ENCODE measurements at regions not wholly inside any gene's neighbourhood (a gene's known extent, or its start where the extent isn't known, plus 50 kb on each side); places are given as distances from the start of the nearest gene placed in this dataset.

DNA sequence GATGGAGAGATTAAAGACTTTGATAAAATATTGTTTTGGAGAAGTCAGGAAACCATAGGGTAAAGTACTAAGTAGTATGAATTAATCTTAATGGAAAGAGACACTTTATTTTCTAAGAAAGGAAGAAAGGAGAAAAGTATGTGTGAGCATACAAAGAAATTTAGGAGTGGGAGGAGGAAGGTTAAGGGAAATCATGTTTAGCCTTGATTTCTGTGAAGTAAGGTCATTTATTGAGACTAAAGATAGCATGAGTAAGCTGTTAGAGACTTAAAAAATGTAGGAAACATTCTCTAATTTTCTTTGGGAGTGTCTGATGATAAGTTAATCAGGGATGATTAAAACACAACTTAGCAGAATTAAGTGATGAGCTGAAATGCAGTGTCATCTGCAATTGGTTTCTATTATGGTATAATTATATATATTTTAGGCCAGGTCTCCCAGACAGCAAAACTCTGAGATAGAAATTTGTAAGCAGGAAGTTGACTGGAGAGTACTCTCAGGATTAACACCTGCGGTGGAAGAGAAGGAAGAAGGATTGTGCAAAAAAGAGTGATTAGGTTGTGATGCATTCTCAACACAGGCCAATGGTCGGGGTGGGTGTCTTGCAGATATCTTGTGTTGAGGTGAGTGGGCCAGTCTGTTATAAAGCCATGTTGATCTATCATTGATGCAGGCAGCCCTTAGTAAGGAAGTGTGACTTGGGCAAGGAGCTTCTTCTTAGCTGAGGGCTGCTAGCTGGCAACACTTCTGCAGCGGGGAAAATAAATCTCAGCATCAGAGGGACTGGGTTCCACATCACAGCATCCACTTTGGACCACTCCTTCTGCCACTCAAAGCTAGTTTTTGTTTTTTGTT is 256.2 kb downstream of the AEBP2 start:
- H3K9me3 ChIP-seq (ENCODE audit: control insufficient read depth, insufficient read depth, low read length), result no peaks in the 10 kb centered on the region
- H3K36me3 ChIP-seq (ENCODE audit: control insufficient read depth, insufficient read depth, low read length), result no peaks in the 10 kb centered on the region
- no peak overlapping the region for H3K27ac ChIP-seq (ENCODE audit: low read depth, low read length)
- no peak overlapping the region for H3K4me3 ChIP-seq (ENCODE audit: low read depth, low read length)
- 91% methylated on average over 1 of the region's 3 CpGs for WGBS (ENCODE audit: insufficient coverage)
- DNase-seq (ENCODE audit: low read depth in 4 of 6, low spot score in 6 of 6), result no peak
- no peaks in the 10 kb centered on the region for H3K27me3 ChIP-seq (ENCODE audit: control insufficient read depth, insufficient read depth, low read length)
- no peaks in the 10 kb centered on the region for H3K4me1 ChIP-seq (ENCODE audit: control insufficient read depth, insufficient read depth, low read length)

GRCh38 chr12:19700969-19701368 is 261.7 kb downstream of the AEBP2 start:
- WGBS (ENCODE audit: insufficient coverage), result 92% methylated on average over 1 of the region's 4 CpGs

GRCh38 chr12:19704966-19705365 is 265.7 kb downstream of the AEBP2 start:
- no peak for DNase-seq (ENCODE audit: low read depth in 4 of 6, low spot score in 6 of 6)
- Histone ChIP-seq H3K27me3 (ENCODE audit: control insufficient read depth, insufficient read depth, low read length) (no peaks in the 10 kb centered on the region), H3K27ac (ENCODE audit: low read depth, low read length) (no peak overlapping the region), H3K4me3 (ENCODE audit: low read depth, low read length) (no peak overlapping the region), H3K36me3 (ENCODE audit: control insufficient read depth, insufficient read depth, low read length) (no peaks in the 10 kb centered on the region), H3K9me3 (ENCODE audit: control insufficient read depth, insufficient read depth, low read length) (no peaks in the 10 kb centered on the region), H3K4me1 (ENCODE audit: control insufficient read depth, insufficient read depth, low read length) (no peaks in the 10 kb centered on the region)
- WGBS (ENCODE audit: insufficient coverage), result 88% methylated on average over 1 of the region's 1 CpG

More at GRCh38 chr12:19700969-19701368, 261.7 kb downstream of the AEBP2 start:
- H3K4me3 ChIP-seq (ENCODE audit: low read depth, low read length), result no peak overlapping the region
- no peak overlapping the region for H3K27ac ChIP-seq (ENCODE audit: low read depth, low read length)
- no peaks in the 10 kb centered on the region for H3K36me3 ChIP-seq (ENCODE audit: control insufficient read depth, insufficient read depth, low read length)
- no peaks in the 10 kb centered on the region for H3K9me3 ChIP-seq (ENCODE audit: control insufficient read depth, insufficient read depth, low read length)
- no peak for DNase-seq (ENCODE audit: low read depth in 4 of 6, low spot score in 6 of 6)
- no peaks in the 10 kb centered on the region for H3K27me3 ChIP-seq (ENCODE audit: control insufficient read depth, insufficient read depth, low read length)
- H3K4me1 ChIP-seq (ENCODE audit: control insufficient read depth, insufficient read depth, low read length), result no peaks in the 10 kb centered on the region

DNA sequence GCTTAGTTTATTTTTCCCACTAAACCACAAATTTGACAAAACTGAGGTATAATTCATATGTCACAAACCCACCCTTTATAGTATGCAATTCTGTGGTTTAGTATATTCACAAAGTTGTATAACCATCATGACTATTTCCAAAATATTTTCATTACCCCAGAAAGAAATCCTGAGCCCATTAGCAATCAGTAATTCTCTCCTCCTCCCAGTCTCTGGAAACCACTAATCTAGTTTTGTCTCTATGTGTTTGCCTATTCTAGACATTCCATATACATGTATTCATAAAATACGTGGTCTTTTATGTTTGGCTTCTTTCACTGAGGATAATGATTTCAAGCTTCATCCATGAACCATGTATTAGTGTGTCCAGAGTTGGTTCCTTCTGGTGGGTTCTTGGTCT is 267.6 kb downstream of the AEBP2 start:
- Histone ChIP-seq H3K4me1 (ENCODE audit: control insufficient read depth, insufficient read depth, low read length) (no peaks in the 10 kb centered on the region), H3K4me3 (ENCODE audit: low read depth, low read length) (no peak overlapping the region), H3K27ac (ENCODE audit: low read depth, low read length) (no peak overlapping the region), H3K36me3 (ENCODE audit: control insufficient read depth, insufficient read depth, low read length) (no peaks in the 10 kb centered on the region), H3K9me3 (ENCODE audit: control insufficient read depth, insufficient read depth, low read length) (no peaks in the 10 kb centered on the region), H3K27me3 (ENCODE audit: control insufficient read depth, insufficient read depth, low read length) (no peaks in the 10 kb centered on the region)
- DNase-seq (ENCODE audit: low read depth in 4 of 6, low spot score in 6 of 6), result no peak
- no CpG with 5 or more reads among the region's 1 CpG for WGBS (ENCODE audit: insufficient coverage)

- no peak for DNase-seq (ENCODE audit: low read depth in 4 of 6, low spot score in 6 of 6)
- Histone ChIP-seq H3K4me3 (ENCODE audit: low read depth, low read length) (no peak overlapping the region), H3K36me3 (ENCODE audit: control insufficient read depth, insufficient read depth, low read length) (no peaks in the 10 kb centered on the region), H3K27ac (ENCODE audit: low read depth, low read length) (no peak overlapping the region), H3K9me3 (ENCODE audit: control insufficient read depth, insufficient read depth, low read length) (no peaks in the 10 kb centered on the region), H3K4me1 (ENCODE audit: control insufficient read depth, insufficient read depth, low read length) (no peaks in the 10 kb centered on the region), H3K27me3 (ENCODE audit: control insufficient read depth, insufficient read depth, low read length) (no peaks in the 10 kb centered on the region)
- no CpG with 5 or more reads among the region's 6 CpGs for WGBS (ENCODE audit: insufficient coverage)
Observed at GRCh38 chr12:19707948-19708409, 268.7 kb downstream of the AEBP2 start.

GRCh38 chr12:19709889-19710288 is 270.6 kb downstream of the AEBP2 start:
- Histone ChIP-seq H3K4me1 (ENCODE audit: control insufficient read depth, insufficient read depth, low read length) (no peaks in the 10 kb centered on the region), H3K27me3 (ENCODE audit: control insufficient read depth, insufficient read depth, low read length) (no peaks in the 10 kb centered on the region), H3K4me3 (ENCODE audit: low read depth, low read length) (no peak overlapping the region), H3K27ac (ENCODE audit: low read depth, low read length) (no peak overlapping the region), H3K36me3 (ENCODE audit: control insufficient read depth, insufficient read depth, low read length) (no peaks in the 10 kb centered on the region), H3K9me3 (ENCODE audit: control insufficient read depth, insufficient read depth, low read length) (peaks cover 1% of the 10 kb centered on the region)
- no CpG with 5 or more reads among the region's 2 CpGs for WGBS (ENCODE audit: insufficient coverage)
- DNase-seq (ENCODE audit: low read depth in 4 of 6, low spot score in 6 of 6), result no peak

DNA sequence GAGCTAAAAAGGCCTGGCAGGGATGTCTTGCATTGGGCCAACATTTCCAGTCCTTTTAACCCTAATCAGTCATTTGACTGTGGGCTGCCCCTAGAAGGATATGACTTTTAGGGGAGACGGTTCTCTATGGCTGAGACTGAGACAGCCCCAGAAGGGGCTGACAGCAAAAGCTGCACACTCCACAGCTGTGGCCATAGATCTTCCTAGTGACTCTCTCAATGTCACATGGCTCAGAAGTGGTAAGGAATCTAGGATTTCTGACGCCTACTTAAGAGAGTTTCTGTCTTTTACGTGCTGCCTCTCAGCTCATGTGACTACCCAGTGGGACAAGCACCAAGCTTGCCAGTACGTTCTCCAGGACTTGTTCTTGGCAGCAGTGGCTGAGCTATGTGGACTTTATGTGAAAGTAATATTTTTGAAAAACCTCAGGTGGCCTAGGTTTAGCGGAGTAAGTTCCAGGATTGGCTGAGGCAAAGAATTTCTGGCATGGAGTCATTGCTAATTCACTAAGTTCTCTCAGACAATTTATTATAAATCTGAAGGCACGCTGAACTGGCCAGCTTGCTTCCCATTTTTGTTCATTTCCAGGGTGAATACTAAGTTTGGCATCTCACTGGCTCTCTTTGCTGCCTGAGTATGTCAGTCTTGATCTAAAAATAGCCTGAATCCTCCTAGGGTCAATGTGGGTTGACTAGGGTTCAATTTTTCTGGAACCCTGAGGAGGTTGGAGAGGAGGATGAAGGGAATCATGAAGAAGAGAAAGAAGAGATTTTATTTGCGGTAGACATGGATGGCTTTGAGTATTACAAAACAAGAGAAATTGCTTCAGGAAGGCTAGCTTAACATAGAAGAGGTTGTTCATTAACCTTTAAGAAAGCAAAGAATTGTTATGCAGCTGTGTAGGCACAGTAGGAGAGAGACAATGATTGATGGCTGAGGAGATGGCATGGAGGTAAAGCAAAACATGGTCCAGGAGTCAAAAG is 271.8 kb downstream of the AEBP2 start:
- Histone ChIP-seq H3K9me3 (ENCODE audit: control insufficient read depth, insufficient read depth, low read length) (peaks cover 1% of the 10 kb centered on the region), H3K4me3 (ENCODE audit: low read depth, low read length) (no peak overlapping the region), H3K27ac (ENCODE audit: low read depth, low read length) (no peak overlapping the region), H3K4me1 (ENCODE audit: control insufficient read depth, insufficient read depth, low read length) (no peaks in the 10 kb centered on the region), H3K36me3 (ENCODE audit: control insufficient read depth, insufficient read depth, low read length) (no peaks in the 10 kb centered on the region), H3K27me3 (ENCODE audit: control insufficient read depth, insufficient read depth, low read length) (no peaks in the 10 kb centered on the region)
- peak in 1 of 6 donors; percentile 33 for DNase-seq (ENCODE audit: low read depth in 4 of 6, low spot score in 6 of 6)
- 53% methylated on average over 5 of the region's 7 CpGs for WGBS (ENCODE audit: insufficient coverage)

DNA sequence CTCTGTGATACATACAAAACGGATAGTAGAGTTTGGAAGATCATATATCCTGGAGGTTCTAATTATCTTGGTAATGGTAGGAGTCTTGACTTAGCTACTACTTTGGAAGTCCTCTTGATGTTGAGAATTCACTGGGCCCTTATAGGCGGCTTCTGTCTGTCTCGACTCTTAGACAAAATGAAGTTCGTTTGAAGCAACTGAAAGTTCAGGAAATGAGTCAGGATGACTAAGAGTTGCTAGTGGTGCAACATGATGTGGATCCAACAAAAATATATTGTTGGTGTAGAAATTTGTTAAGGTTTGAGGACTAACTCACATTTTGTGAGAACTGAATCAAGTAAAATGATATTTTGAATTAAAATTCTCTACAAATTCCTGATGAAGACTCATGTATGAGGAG is 272.7 kb downstream of the AEBP2 start:
- WGBS (ENCODE audit: insufficient coverage), result 93% methylated on average over 3 of the region's 4 CpGs
- Histone ChIP-seq H3K27me3 (ENCODE audit: control insufficient read depth, insufficient read depth, low read length) (no peaks in the 10 kb centered on the region), H3K27ac (ENCODE audit: low read depth, low read length) (no peak overlapping the region), H3K4me1 (ENCODE audit: control insufficient read depth, insufficient read depth, low read length) (no peaks in the 10 kb centered on the region), H3K9me3 (ENCODE audit: control insufficient read depth, insufficient read depth, low read length) (peaks cover 1% of the 10 kb centered on the region), H3K4me3 (ENCODE audit: low read depth, low read length) (no peak overlapping the region), H3K36me3 (ENCODE audit: control insufficient read depth, insufficient read depth, low read length) (no peaks in the 10 kb centered on the region)
- no peak for DNase-seq (ENCODE audit: low read depth in 4 of 6, low spot score in 6 of 6)

DNA sequence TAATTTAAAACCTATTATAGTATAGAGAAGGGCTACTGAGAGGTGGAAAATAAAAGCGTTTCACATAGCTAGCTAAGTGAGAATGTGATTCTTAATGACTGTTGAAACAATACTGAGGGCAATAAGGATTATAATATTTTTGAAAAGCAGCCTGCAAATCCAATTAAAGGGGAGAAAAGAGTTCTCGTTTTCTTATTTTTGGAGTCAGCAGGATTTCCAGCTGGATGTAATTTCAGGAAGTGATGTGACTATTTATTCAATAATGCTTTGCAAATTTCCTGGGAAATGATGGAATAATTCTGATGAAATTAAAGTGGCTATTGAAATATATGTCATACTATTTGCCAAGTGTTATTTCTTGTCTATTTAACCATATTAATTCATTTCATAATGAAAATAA is 279.1 kb downstream of the AEBP2 start:
- Histone ChIP-seq H3K36me3 (ENCODE audit: control insufficient read depth, insufficient read depth, low read length) (no peaks in the 10 kb centered on the region), H3K4me3 (ENCODE audit: low read depth, low read length) (no peak overlapping the region), H3K4me1 (ENCODE audit: control insufficient read depth, insufficient read depth, low read length) (no peaks in the 10 kb centered on the region), H3K9me3 (ENCODE audit: control insufficient read depth, insufficient read depth, low read length) (peaks cover 1% of the 10 kb centered on the region), H3K27me3 (ENCODE audit: control insufficient read depth, insufficient read depth, low read length) (no peaks in the 10 kb centered on the region), H3K27ac (ENCODE audit: low read depth, low read length) (no peak overlapping the region)
- DNase-seq (ENCODE audit: low read depth in 4 of 6, low spot score in 6 of 6), result peak in 1 of 6 donors; percentile 20
- 80% methylated on average over 1 of the region's 2 CpGs for WGBS (ENCODE audit: insufficient coverage)

All from spinal cord (tissue), 9 donors.